NCI-H2227 (cell line): ENCODE measurements at regions not wholly inside any gene's neighbourhood (a gene's known extent, or its start where the extent isn't known, plus 50 kb on each side); places are given as distances from the start of the nearest gene placed in this dataset.
"Not testable (repeated sequence)": the region's sequence is repeated elsewhere in the genome, so short reads cannot be mapped to it uniquely, and the experiment has no call there.

Experiments
- DNase-seq: peaks from one replicate; lab custom pipeline; 2025; ENCODE audit not compliant: unreplicated experiment; lab: John Stamatoyannopoulos, UW

DNA sequence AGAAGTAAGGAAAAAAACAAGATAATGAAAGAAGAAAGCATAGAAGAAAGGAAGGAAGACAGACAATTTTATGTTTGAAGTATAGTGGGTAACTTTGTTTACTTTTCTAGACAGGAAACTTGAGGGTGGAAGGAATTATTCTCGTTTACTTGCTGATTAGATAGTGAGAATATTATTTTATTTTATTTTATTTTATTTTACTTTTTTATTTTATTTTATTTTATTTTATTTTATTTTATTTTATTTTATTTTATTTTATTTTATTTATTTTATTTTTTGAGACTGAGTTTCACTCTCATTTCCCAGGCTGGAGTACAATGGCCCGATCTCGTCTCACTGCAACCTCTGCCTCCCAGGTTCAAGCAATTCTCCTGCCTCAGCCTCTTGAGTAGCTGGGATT, 623.1 kb upstream of the COX7C start:
- not testable (repeated sequence) for DNase-seq

DNA sequence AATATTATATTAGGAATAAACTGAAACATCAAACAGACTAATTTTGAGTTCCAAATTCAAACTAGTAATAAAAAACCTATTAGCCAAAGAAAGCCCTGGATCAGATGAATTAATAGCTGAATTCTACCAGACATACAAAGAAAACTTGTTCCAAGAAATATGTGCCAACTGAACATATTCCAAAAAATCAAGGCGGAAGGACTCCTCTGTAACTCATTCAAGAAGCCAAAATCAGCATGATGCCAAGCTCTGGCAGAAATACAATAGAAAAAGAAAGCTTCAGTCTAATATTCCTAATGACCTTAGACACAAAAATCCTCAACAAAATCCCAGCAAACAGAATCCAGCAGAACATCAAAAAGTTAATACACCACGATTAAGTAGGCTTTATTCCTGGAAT, 619.1 kb upstream of the COX7C start:
- DNase-seq: no peak

DNA sequence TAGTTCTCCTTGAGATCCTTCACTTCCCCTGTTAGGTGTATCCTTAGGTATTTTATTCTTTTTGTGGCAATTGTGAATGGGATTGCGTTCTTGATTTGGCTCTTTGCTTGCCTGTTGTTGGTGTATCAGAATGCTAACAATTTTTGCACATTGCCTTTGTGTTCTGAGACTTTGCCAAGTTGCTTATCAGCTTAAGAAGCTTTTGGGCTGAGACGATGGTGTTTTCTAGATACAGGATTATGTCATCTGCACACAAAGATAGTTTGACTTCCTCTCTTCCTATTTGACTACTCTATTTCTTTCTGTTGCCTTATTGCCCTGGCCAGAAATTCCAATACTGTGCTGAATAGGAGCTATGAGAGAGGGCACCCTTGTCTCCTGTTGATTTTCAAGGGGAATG, 609.4 kb upstream of the COX7C start:
- DNase-seq: no peak

DNA sequence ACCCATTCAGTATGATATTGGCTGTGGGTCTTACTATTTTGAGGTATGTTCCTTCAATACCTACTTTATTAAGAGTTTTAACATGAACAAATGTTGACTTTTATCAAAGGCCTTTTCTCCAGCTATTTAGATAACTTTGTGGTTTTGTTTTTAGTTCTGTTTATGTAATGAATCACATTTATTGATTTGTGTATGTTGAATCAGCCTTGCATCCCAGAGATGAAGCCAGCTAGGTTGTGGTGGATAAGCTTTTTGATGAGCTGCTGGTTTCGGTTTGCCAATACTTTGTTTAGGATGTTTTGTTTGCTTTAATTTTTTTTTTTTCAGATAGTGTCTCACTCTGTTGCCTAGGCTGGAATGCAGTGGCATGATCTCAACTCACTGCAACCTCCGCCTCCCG, 609.0 kb upstream of the COX7C start:
- DNase-seq: no peak

DNA sequence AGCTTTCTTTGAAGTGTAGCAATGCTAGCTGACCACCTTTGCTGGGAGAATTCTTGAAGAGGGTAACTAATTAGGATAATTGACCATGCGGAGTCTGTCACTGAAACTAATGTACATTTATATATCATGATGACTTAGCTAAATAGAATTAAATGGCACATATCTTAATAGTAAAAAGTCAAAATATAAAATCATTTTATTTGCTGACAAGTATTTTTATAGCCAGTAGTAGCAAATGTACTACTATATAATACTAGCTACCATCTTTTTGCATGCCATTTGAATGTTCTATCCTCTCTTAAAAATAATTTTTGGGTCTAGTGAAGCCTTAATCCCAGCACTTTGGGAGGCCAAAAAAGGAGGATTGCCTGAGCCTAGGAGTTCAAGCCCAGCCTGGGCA, 605.8 kb upstream of the COX7C start:
- no peak for DNase-seq

DNA sequence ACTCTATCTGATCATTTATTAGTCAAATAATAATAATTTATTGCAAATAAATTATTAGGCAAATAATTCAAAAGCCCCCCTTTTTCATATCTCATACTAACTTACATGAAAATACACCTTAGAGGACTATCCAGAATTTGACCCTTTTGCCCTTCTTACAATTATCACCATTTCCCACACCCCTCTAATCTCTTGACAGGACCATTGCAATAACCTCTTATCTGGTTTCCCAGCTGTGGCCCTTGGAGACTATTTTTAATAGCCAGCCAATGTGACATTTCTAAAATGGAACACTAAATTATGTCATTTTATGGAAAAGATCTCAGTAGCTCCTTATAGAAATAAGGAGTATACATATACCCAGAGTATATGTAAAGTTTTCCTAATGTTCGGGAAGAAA, 588.4 kb upstream of the COX7C start:
- DNase-seq: no peak

DNA sequence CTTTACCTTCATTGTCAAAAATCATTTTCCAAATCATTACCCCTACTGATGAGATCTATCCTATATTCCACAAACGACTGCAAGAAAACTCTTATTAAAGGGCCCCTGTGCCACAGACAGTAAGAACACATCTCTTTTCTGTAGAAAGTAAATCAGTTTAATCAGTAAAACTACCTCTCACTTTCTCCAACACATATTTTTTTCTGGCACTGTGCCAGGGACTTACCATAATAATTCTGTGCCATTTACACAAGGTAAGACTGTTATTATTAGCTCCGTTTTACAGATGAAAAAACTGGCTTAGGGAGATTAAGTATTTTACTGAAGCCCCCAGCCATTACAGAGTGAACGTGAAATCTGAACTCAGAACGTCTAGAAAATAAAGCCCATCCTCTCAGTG, 587.0 kb upstream of the COX7C start:
- DNase-seq: no peak

DNA sequence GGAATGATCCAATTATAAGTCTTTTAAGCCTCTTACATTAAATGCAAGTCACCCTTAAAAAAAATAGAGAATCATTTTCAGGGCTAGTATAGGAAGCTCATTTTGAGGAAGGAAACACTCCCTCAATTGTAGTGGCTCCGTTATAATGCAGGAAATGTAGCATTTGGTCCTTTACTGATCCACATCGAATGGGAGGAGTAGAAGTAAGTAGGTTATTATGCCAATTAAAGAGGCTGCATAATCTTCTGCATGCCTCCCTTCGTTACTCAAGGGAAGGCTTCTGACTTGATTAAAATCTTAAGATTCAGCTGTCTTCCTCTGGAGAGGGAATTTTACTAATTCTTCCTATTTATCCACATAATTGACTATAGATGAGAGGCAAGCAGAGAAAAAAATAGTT, 579.2 kb upstream of the COX7C start:
- no peak for DNase-seq

DNA sequence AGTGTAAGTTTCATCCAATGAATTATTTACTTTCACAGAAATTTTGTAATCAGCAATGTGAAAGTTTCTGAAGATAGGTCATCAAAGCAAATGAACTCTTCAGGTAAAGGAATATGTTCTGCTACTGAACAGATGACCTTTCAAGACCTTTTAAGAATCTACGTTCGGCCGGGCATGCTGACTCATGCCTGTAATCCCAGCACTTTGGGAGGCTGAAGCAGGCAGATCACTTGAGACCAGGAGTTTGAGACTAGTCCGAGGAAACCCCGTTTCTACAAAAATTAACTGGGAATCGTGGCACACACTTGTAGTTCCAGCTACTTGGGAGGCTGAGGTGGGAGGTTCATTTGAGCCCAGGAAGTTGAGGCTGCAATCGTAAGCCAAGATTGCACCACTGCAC, 578.4 kb upstream of the COX7C start:
- DNase-seq: no peak

DNA sequence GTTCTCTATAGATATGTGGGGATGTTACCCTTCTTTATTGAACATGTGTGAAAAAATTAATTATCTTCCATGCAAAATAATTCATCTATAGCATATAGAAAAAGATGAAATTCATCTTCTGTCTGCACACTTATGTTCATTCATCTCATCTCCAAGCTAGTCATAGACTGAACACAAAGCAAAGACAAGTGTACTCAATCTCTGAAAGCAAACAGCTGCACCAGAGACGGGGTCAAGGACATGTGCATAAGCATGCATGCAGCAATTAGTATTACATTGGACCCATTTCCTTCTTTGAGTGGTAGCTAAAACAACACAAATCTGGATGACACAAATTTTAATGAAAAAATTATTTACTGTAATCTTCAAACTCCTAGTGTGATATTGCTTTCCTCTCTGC, 547.0 kb upstream of the COX7C start:
- DNase-seq: no peak

DNA sequence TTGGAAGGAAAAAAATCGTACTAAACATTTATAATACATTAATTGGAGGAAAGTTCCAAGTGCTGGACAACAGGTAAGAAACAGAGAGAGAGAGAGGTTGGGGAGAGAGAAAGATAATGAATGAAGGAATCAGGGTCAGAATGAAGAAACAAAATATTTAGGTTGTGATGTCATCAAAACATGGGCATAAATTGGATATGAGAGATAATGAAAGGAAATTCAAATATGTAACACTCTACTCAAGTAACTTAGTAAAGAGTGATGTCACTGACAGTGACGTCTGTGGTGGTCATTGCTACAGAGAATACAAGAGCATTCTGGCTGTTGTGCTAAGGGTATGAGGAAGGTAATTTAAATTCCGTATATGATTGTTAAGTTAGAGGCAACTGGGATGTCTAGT, 543.4 kb upstream of the COX7C start:
- DNase-seq: no peak

DNA sequence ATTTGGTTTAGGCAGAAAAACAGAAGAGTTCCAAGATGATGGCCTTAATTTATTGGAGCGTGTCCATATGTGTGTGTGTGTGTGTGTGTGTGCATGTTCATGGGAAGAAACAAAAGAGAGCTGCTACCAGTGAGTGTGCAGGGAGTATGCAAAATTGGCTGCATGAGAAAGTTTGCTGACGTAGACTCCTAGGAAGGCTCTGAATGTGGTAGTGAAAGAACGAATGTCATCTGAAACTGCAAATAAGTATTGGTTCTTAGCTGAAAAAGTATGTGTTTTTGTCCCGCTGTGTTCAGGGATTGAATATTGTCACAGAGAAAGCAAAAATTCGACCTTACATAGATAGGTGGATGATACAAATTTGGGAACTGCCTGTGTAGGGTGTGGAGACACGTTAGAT, 542.6 kb upstream of the COX7C start:
- no peak for DNase-seq

DNA sequence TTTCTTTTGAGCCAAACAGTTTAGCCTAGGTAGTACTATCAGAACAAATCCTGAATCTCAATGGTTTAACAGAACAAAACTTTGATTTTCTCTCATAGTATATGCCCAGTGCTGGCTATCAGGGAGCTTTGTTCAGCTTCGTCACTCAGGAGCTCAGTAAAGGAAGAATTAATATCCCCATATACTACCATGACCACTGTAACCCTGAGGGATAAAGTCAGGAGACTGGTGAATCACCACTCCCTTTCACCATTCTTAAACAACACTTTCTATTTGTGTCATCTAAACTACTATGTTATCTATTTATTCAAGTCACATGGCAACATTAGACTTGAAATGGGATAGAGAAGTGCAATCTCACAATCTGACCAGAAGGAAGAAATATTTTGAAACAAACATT, 522.6 kb upstream of the COX7C start:
- DNase-seq: no peak

DNA sequence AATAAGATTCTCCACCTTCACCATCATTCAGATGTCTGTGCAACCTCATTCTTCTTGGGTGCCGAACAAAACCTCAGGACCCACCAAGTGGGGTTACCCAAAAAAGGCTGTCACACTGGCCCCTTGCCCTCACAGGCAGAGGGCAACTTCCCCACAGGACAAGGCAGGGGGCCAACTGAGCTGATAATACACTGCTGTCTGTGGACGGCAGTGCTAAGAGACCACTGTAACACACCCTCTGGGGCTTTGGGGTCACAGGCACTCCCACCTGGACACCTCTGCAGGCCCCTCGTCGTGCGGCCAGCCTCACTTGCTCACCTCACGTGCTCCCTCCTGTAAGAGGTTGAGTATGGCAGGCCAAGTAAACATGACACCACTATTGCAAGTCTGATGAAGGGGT, 515.8 kb upstream of the COX7C start:
- no peak for DNase-seq

DNA sequence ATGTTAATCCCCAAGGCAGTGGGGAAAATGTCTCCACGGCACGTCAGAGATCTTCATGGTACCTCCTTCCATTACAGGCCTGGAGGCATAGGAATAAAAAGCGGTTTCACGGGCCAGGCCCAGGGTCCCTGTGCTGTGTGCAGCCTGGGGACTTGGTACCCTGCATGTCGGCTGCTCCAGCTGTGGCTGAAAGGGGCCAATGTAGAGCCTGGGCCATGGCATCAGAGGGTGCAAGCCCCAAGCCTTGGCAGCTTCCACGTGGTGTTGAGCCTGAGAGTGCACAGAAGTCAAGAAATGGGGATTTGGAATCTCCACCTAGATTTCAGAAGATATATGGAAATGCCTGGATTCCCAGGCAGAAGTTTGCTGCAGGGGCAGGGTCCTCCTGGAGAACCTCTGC, 508.9 kb upstream of the COX7C start:
- DNase-seq: no peak

DNA sequence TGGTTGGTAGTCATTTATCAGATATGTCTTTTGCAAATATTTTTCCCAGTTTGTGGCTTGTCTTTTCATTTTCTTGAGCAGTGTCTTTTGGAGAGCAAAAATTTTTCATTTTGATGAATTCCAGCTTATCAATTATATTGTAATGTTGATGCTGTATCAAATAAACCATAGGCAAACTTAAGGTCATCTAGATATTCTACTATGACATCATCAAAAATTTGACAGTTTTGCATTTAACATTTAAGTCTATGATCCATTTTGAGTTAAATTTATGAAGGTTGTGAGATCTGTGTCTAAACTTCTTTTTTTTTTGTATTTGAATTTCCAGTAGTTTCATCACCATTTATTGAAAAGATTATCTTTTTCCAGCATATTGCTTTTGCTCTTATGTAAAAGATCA, 505.5 kb upstream of the COX7C start:
- no peak for DNase-seq

DNA sequence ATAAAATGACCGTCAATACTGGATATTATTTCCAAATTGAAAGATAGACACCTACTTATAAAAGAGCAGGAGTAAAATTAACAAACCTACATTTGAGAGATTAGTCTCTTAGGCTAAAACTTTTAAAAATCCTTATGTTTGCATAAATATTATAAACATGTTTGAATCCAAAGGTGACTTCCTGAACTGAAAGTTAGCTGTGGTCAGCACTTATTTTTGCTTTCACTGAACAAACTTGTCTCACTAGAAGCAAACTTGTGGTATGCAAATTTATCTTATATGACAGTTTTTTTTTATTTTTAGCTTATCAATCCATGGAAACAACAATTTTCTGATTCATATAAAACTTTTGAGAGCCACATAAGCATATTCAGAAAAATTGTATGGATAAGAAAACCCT, 502.6 kb upstream of the COX7C start:
- no peak for DNase-seq

DNA sequence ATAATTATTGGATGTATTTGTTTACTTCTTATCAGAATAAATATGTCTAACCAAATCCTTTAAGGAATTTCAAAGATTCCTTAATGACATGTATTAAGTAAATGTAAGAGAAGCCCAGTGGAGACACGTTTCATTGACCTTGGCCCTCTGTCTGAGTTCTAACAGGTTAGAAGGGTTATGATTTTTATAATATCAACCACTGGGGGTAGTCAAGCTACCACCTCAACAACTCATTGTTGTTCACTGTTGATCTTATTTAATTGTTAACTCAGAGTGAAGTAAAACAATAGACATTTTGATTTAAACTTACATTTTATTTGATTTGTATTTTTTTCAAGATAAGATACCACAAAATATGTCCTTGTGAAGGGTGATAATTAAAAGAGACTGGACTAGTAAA, 499.2 kb upstream of the COX7C start:
- no peak for DNase-seq

DNA sequence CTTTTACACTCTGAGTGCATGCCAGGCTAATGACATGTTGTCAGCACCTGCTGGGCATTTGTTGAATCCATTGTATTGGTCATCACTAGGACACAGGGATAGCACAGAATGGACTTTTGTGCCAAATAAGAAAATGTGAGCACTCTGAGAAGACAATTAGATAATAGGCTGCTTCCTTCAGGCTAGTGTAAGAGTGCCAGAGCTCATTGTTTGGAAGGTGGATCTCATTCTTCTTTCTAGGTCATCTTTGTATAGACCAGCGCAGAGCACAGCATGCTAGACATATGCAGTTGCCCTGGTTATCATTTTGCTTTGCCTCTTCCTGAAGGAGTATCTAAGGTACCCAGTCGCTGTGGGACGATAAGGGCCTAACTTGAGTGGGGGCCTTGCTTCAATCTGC, 493.4 kb upstream of the COX7C start:
- no peak for DNase-seq

DNA sequence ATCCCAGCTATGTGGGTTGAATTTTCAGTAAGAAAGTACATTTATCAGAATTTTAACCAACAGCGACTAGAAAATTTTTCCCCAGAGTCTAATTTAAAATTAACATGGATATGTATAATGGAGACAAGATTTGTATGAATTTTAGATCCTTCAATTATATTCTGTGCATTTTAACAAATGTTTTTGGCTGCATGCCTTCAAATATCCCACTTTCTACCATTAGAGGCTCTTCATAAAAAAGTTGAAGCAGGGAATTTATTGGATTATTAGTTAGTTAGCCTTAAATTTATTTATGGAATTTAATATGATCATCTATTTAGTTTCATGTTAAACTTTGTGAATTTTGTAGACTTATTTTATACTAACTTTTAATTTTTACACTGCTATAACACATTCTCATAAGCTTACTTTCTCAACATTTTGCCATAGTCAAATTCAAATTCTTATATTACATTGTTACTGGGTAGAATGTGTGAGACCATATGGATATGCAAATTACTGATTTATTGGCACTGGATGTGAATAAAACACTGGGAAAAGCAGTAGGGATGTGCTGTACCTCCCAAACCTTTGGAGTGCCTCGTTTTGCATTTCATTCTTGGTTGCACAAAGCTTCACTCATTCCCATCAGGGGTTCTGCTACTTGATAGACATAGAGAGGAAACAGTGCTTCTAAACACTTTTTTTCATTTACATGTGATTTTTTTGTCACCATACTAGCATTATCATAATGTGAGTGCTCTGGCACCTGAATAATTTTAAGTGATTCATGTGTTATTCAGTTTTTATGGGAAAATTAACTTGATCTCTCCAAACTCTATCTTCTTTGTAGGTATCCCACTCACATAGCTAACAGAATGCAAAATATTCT, 491.8 kb upstream of the COX7C start:
- no peak for DNase-seq

DNA sequence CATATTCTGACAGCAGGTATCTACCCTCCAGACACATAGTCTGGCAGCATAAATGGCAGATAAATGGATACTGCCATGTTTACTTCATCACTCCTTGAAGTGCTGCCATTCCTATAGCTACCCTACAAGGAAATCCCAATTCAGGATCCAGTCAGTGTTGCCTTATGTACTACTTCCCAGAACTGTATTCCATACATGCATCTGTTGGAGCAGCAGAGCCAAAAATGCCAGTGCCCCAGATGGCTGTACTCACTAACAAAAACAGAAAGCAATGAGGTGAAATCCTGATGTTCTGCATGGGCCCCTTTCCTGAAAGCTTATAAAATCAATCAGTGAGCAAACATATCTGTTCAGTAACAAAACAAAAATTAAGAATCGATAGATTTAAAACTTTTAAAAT, 490.0 kb upstream of the COX7C start:
- DNase-seq: no peak

DNA sequence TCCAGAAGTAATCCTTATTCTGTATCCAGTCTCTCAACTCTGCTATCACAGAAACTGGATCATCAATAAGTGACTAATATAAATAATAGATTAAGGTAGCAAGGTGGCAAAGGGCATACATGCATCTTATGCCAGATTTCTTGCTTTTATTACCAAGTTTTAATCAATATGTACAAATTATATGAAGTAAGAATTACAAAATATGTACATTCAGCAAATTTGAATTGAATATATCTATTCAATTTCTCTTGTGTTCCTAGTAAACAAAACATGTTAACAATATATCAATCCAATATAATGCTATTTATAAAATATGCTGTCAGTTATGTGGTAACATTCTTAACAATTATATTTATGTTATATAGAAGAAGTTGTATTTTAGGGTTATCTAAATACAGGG, 488.7 kb upstream of the COX7C start:
- DNase-seq: no peak

DNA sequence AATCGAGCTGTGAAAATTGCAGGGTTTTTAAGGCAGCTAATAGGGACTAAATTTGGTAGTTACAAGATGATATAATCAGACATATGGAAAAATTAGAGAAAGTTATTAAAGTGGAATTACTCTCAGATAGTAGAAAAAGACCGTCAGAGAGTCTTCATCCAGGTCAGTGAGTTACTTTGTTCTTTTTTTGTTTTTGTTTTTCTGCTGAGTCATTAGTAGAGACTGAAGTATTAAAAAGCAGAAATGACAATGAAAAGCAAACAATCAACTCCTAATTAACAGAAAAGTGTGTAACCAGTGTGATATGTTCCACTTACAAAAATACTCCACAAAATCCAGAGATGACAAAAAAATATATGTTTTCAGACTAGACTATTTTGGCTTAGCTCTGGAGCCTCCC, 480.4 kb upstream of the COX7C start:
- DNase-seq: no peak
